Type B pancreatic cell (in vitro differentiated cells): ENCODE measurements at regions not wholly inside any gene's neighbourhood (a gene's known extent, or its start where the extent isn't known, plus 50 kb on each side); places are given as distances from the start of the nearest gene placed in this dataset.

Experiments used
- DNase-seq: peaks from one replicate; pipeline ENCODE4 v3.0.0; 2021; ENCODE audit warnings: mixed read lengths; ENCODE audit not compliant: unreplicated experiment; ENCODE audit errors: extremely low spot score
- H3K27ac Mint-ChIP-seq: 2 replicates; pipeline ENCODE4 v1.8.0; 2021; ENCODE audit warnings: mild to moderate bottlenecking, mixed read lengths
- H3K27me3 Mint-ChIP-seq: 2 replicates; pipeline ENCODE4 v1.8.0; 2021; ENCODE audit warnings: mixed read lengths
- H3K36me3 Mint-ChIP-seq: 2 replicates; pipeline ENCODE4 v1.8.0; 2021; ENCODE audit warnings: mixed read lengths
- H3K4me1 Mint-ChIP-seq: one replicate; pipeline ENCODE4 v1.8.0; 2021; ENCODE audit warnings: mixed read lengths; ENCODE audit not compliant: unreplicated experiment
- H3K4me3 Mint-ChIP-seq: 2 replicates; pipeline ENCODE4 v1.8.0; 2021; ENCODE audit warnings: mild to moderate bottlenecking, mixed read lengths
- H3K9me3 Mint-ChIP-seq: 2 replicates; pipeline ENCODE4 v1.8.0; 2021; ENCODE audit warnings: mixed read lengths
- TF ChIP-seq, protein P1 (sequence below): fragments of 200-600 bp; sonication (generic); conservative IDR thresholded peaks from 2 replicates; pipeline ENCODE4 v1.5.0; 2021; ENCODE audit warnings: antibody characterized with exemption, mild to moderate bottlenecking

DNA sequence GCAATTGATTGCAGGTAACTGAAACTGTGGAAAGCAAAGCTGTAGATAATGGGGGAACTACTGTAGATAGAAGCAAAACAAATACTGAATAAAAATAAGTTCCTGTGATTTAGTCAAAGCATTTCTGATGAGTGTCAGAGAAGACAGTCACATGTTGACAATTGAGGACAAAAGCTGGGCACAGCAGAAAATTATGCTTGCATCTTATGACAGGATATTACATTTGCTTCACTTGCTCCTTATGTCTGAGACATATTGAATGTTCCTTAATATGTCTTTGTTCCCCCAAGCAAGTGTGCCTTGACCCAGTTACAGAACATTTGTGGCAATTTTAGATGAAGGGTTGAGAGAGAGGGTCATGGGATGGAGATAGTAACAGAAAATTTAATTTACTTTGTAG, 526.0 kb upstream of the B3GALT2 start:
- H3K9me3 Mint-ChIP-seq = no peaks in the 10 kb centered on the region
- no peak overlapping the region for H3K27ac Mint-ChIP-seq
- H3K4me3 Mint-ChIP-seq = no peak overlapping the region
- TF ChIP-seq, protein P1, sequence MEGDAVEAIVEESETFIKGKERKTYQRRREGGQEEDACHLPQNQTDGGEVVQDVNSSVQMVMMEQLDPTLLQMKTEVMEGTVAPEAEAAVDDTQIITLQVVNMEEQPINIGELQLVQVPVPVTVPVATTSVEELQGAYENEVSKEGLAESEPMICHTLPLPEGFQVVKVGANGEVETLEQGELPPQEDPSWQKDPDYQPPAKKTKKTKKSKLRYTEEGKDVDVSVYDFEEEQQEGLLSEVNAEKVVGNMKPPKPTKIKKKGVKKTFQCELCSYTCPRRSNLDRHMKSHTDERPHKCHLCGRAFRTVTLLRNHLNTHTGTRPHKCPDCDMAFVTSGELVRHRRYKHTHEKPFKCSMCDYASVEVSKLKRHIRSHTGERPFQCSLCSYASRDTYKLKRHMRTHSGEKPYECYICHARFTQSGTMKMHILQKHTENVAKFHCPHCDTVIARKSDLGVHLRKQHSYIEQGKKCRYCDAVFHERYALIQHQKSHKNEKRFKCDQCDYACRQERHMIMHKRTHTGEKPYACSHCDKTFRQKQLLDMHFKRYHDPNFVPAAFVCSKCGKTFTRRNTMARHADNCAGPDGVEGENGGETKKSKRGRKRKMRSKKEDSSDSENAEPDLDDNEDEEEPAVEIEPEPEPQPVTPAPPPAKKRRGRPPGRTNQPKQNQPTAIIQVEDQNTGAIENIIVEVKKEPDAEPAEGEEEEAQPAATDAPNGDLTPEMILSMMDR = no peak
- DNase-seq = no peak
- no peaks in the 10 kb centered on the region for H3K27me3 Mint-ChIP-seq
- H3K36me3 Mint-ChIP-seq = no peaks in the 10 kb centered on the region
- H3K4me1 Mint-ChIP-seq = peaks cover 4% of the 10 kb centered on the region

DNA sequence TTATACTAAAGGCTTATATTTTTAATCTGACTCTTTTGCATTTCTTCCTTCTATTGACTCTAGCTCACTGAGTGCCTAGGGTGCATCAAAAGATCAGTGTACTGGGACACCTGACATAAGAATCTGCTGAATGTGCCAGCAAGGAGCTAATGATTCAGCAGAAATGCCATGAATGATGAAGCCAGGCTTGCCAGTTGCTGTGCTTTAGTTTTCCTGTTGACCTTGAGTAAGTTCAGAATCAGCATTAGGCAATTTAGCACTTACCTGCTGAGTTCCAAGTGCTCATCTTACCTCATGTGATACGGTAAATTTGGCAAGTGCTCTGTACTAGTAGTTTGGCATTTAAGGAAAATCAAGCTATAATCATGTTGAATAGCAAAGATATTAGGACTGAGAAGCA, 523.2 kb upstream of the B3GALT2 start:
- no peak for DNase-seq
- peaks cover 5% of the 10 kb centered on the region for H3K4me1 Mint-ChIP-seq
- H3K36me3 Mint-ChIP-seq = no peaks in the 10 kb centered on the region
- H3K9me3 Mint-ChIP-seq = no peaks in the 10 kb centered on the region
- TF ChIP-seq, protein P1 = no peak
- H3K4me3 Mint-ChIP-seq = no peak overlapping the region
- H3K27me3 Mint-ChIP-seq = no peaks in the 10 kb centered on the region
- H3K27ac Mint-ChIP-seq = no peak overlapping the region

DNA sequence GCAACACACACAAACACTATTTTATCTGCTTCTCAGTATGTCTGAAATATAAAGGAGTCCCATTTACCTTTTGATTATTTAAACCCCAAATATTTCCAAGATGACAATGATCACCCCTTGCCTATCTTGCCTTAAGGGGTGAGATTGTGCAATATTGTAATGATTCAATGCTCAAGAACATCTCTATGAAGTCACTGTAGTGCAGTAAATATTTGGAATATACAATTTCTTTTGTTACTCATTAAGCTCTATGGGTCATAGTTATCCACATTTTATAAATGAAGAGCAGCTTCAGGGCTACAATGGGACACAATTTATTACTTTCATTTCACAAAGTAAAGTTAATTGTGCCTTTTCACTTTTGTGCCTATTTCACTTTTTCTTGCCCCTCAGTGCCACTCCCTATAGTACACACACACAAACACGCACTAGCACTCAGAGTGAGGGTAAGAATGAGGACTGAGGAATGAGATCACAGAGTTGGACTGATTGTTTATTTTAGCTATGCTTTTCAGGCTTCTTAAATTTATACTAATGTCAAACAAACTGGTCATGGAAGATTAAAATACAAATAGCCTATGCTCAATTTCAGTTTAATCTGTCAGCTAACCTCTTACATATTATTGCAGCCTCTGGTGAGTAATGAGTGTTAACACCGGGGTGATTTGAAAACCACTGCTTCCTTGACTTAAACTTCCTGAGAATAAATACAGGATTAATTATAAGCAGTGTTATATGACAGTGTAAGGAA, 521.0 kb upstream of the B3GALT2 start:
- TF ChIP-seq, protein P1 = no peak
- no peak overlapping the region for H3K27ac Mint-ChIP-seq
- no peaks in the 10 kb centered on the region for H3K27me3 Mint-ChIP-seq
- no peaks in the 10 kb centered on the region for H3K9me3 Mint-ChIP-seq
- H3K4me3 Mint-ChIP-seq = no peak overlapping the region
- DNase-seq = no peak
- peaks cover 5% of the 10 kb centered on the region for H3K4me1 Mint-ChIP-seq
- H3K36me3 Mint-ChIP-seq = no peaks in the 10 kb centered on the region

DNA sequence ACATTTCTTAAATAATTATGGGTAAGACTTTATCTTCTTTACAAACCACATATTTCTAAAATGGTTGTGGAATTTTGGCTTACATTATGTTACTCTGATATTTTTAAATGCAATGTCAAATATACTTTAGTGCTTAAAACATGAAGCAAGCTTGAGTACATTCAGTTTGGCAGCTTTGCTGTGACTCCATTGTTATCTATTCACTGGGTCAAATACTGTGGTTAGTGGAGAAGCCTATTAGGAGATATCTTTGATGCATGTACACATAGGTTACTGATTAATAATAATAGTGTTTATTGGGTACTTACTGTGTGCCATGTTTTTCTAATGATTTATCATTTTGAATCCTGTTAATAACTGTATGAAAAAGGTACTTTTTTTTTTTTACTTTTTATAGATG, 520.4 kb upstream of the B3GALT2 start:
- no peak for DNase-seq
- Mint-ChIP-seq H3K4me3 (no peak overlapping the region), H3K36me3 (no peaks in the 10 kb centered on the region), H3K27me3 (no peaks in the 10 kb centered on the region), H3K4me1 (peaks cover 5% of the 10 kb centered on the region), H3K9me3 (no peaks in the 10 kb centered on the region), H3K27ac (no peak overlapping the region)
- TF ChIP-seq, protein P1 = no peak

DNA sequence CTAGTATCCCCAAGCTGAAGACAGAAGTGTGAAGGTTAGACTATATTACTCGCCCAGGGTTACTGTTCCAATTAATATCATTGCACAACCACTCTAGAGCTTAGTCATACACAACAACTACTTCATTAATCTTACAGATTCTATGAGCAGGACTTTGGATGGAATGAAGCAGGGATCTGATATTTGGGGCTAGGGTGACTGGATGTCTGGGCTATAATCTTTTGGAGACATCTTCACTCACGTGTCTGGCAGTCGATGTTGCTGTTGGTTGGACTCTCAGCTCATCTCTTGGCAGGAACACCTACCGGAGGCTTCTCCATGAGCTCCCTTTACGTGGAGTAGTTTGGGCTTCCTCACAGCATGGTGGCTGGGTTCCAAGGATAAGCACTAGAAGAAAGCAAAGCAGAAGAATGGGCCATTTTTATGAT, 519.2 kb upstream of the B3GALT2 start:
- Mint-ChIP-seq H3K4me3 (no peak overlapping the region), H3K4me1 (peaks cover 5% of the 10 kb centered on the region), H3K27ac (no peak overlapping the region), H3K27me3 (no peaks in the 10 kb centered on the region), H3K9me3 (no peaks in the 10 kb centered on the region), H3K36me3 (no peaks in the 10 kb centered on the region)
- TF ChIP-seq, protein P1 = no peak
- DNase-seq = no peak

DNA sequence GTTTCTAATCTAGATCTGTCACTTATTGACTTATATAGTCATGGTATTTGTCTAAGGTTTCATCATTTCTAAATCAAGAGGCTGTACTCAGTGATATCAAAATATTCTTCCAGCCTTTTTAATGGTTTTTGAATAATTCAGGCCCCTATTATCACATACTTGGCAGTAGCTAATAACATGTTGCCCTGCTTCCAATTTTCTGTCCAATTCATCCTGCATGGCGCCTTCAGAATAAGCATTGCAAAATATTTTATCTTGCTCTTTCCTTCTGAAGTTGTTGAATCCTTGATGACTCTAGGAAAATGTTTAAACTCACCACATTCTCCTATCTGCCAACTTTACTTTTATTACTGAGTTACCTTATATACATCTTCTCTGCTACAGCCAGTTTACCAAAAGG, 517.2 kb upstream of the B3GALT2 start:
- TF ChIP-seq, protein P1 = no peak
- Mint-ChIP-seq H3K27ac (no peak overlapping the region), H3K27me3 (no peaks in the 10 kb centered on the region), H3K4me1 (peaks cover 5% of the 10 kb centered on the region), H3K4me3 (no peak overlapping the region), H3K9me3 (no peaks in the 10 kb centered on the region), H3K36me3 (no peaks in the 10 kb centered on the region)
- DNase-seq = no peak
